ENCODE measurements at regions not wholly inside any gene's neighbourhood (a gene's known extent, or its start where the extent isn't known, plus 50 kb on each side); places are given as distances from the start of the nearest gene placed in this dataset.

DNA sequence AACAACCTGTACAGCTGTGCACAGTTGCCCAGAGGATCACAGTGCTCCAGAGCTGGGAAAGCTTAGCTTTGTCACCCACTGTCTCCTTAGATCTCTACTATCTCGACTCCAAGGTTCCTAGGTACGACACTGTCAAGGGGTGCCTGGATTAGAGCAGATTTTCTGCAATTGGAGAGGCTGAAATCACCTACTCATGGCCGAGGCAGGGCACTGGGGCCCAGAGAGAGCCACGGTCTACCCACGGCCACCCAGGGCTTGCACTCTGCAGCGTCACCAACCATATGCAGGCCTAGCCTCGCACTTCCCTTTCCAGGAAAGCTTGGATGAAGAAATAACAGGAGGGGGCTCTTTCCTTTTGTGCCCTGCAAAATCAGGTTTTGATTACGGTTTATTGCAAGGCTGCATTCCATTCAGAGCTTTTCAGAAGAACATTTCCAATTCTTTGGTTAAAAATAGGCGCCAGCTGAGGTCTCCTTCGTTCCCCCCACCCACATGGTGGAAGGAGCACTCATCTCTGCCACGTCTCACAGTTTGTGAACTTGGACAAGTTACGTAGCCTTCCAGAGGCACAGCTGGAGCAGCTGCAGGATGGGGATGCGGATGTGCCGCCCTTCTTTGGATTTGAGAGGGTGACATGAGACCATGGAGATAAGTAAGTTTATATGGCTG, 80.0 kb downstream of the IRX5 start:
- H3K4me3 ChIP-seq (ENCODE audit: low read depth, low read length), result no peak overlapping the region
- TF ChIP-seq CTCF (IDR thresholded peaks at IDR 0.05; ENCODE audit: low read depth, low read length, missing control alignments), result no peak
- no peaks in the 10 kb centered on the region for H3K36me3 ChIP-seq (replicated peaks)
- no peaks in the 10 kb centered on the region for H3K27me3 ChIP-seq (replicated peaks)
- in situ Hi-C loops (cut with HindIII; ENCODE audit: low pct_ligation_motif_present, low sequenced_read_pairs), result no loop called here
- no peak overlapping the region for H3K27ac ChIP-seq
- DNase-seq, result no peak

DNA sequence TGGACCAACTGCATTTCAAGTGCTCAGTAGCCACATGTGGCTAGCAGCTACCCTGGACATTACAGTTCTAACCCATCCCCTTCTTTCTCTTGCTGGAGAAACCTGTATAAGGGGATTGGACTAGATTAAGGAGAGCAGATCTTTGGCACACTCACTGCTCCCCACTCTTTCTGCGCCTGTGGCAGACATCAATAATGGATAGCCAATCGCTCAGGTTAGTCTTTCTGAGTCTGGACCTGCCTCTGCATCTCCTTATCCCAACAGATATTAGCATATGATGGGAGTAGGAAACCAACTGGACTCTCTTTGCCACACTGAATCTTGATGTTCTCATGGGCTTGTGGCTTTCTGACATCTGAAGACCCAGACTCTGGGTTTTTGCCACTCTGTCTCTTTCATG, 81.7 kb downstream of the IRX5 start:
- no peak for DNase-seq
- in situ Hi-C loops (cut with HindIII; ENCODE audit: low pct_ligation_motif_present, low sequenced_read_pairs), result no loop called here
- Histone ChIP-seq H3K36me3 (replicated peaks) (no peaks in the 10 kb centered on the region), H3K27ac (no peak overlapping the region), H3K27me3 (replicated peaks) (no peaks in the 10 kb centered on the region), H3K4me3 (ENCODE audit: low read depth, low read length) (no peak overlapping the region)
- no peak for TF ChIP-seq CTCF (IDR thresholded peaks at IDR 0.05; ENCODE audit: low read depth, low read length, missing control alignments)

GRCh38 chr16:55012793-55013192, 82.1 kb downstream of the IRX5 start:
- Histone ChIP-seq H3K36me3 (replicated peaks) (no peaks in the 10 kb centered on the region), H3K27me3 (replicated peaks) (no peaks in the 10 kb centered on the region), H3K4me3 (ENCODE audit: low read depth, low read length) (no peak overlapping the region), H3K27ac (no peak overlapping the region)
- DNase-seq, result no peak
- no peak for TF ChIP-seq CTCF (IDR thresholded peaks at IDR 0.05; ENCODE audit: low read depth, low read length, missing control alignments)
- in situ Hi-C loops (cut with HindIII; ENCODE audit: low pct_ligation_motif_present, low sequenced_read_pairs), result no loop called here

- Histone ChIP-seq H3K4me3 (ENCODE audit: low read depth, low read length) (no peak overlapping the region), H3K27ac (no peak overlapping the region), H3K27me3 (replicated peaks) (no peaks in the 10 kb centered on the region), H3K36me3 (replicated peaks) (no peaks in the 10 kb centered on the region)
- no peak for TF ChIP-seq CTCF (IDR thresholded peaks at IDR 0.05; ENCODE audit: low read depth, low read length, missing control alignments)
- DNase-seq, result no peak
- in situ Hi-C loops (cut with HindIII; ENCODE audit: low pct_ligation_motif_present, low sequenced_read_pairs), result no loop called here
Measured at GRCh38 chr16:55014022-55014421, 83.4 kb downstream of the IRX5 start.

DNA sequence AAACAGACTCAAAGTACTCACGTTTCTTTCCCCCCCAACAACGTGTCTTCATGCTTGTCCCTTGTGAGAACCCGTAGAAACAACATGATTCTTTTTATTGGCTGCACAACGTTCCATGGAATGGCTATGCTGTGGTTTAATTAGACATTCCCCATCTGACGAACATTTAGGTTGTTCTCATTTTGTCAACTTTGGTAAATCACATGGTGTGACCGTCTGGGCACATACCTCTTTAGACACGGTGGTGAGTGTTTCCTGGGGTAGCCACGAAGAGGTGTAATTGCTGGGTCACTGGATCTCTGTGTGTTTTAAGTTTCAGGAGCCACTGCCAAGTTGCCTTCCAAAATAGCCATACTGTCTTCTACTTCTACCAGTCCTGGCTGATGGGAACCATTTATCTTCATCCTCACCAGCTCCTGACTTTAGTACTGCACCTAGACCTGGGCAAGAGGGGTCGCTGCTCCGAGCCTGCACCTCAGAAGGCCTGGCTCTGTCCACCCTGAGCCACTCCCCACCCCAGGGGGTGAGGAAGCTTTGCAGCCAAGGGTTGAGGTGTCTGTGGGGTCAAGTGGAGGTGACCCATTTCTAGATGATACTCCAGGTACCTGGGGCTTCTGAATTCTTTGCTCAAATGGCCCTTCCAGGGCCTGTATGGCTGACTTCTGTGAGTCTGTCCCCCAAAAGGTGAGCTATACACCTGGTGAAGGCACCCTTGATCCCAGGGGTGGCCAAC, 84.7 kb downstream of the IRX5 start:
- Histone ChIP-seq H3K27me3 (replicated peaks) (no peaks in the 10 kb centered on the region), H3K36me3 (replicated peaks) (no peaks in the 10 kb centered on the region), H3K27ac (no peak overlapping the region), H3K4me3 (ENCODE audit: low read depth, low read length) (no peak overlapping the region)
- DNase-seq, result no peak
- in situ Hi-C loops (cut with HindIII; ENCODE audit: low pct_ligation_motif_present, low sequenced_read_pairs), result no loop called here
- TF ChIP-seq CTCF (IDR thresholded peaks at IDR 0.05; ENCODE audit: low read depth, low read length, missing control alignments), result no peak

Measured in brain microvascular endothelial cell (primary cell).